Astrocyte (in vitro differentiated cells and primary cell): ENCODE measurements at regions not wholly inside any gene's neighbourhood (a gene's known extent, or its start where the extent isn't known, plus 50 kb on each side); places are given as distances from the start of the nearest gene placed in this dataset.

ENCODE experiments used
- CTCF ChIP-seq: IDR thresholded peaks from 2 replicates; pipeline ENCODE4 v1.5.1; 2011; ENCODE audit warnings: low read depth, mild to moderate bottlenecking, inconsistent platforms, low read length, moderate library complexity; ENCODE audit not compliant: insufficient read depth
- EZH2 ChIP-seq: IDR thresholded peaks from 2 replicates; pipeline ENCODE4 v1.6.1; 2012; ENCODE audit warnings: mild to moderate bottlenecking, low read length, inconsistent platforms; ENCODE audit not compliant: insufficient read depth

- no peak for TF ChIP-seq EZH2
- TF ChIP-seq CTCF = no peak
Measured at GRCh38 chr10:131032329-131033165, 279.0 kb downstream of the TCERG1L start.
